HFF-Myc (cell line): ENCODE measurements at regions not wholly inside any gene's neighbourhood (a gene's known extent, or its start where the extent isn't known, plus 50 kb on each side); places are given as distances from the start of the nearest gene placed in this dataset.
"Not testable (repeated sequence)": the region's sequence is repeated elsewhere in the genome, so short reads cannot be mapped to it uniquely, and the experiment has no call there.

Experiments used
- DNase-seq: peaks from one replicate; pipeline ENCODE4 v3.0.0-alpha.2; 2011; ENCODE audit warnings: low read depth; ENCODE audit errors: extremely low read depth
- H3K4me3 ChIP-seq: replicated peaks from 2 replicates; pipeline ENCODE4 v1.5.1; 2011; ENCODE audit warnings: low read depth, mild to moderate bottlenecking, control low read depth, low read length
- CTCF ChIP-seq: IDR thresholded peaks from 2 replicates; pipeline ENCODE4 v1.5.1; 2012; ENCODE audit warnings: mild to moderate bottlenecking, low read depth, low read length, control low read depth; ENCODE audit errors: missing control alignments

DNA sequence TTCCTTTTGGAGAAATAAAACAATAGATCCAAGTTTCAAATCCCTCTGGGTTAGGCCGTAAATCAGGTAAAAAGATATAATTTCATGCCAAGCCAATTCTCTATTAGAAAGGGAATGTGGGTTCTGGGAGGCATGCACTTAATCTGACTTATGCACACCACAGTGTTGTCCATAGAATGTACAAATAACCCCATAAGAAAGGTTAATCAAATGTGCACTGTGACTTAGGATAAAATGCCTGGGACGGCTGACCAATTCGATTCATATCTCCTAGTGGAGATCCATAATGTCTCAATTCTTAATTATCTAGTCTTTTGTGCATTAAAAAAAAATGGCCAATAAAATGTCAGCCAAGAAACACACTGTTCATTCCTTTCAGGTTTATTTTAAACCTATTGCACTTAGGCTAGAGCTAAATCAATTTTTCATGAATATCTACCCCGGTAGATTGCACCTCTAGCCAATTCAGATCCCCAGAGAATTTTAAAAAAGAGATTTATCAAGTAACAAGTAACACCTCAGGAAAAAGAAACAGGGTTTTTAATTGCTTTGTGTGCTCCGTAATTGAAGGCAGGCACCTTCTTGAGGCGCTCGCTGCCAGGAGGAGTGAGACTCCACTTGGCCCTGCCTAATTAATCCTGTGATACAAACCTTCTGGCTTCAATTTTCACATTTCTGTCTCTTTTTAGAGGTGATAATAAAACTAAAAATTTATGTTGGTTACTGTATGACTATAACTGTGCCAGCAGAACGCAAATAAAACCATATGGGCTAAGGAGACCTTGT is 265.1 kb downstream of the ETV1 start:
- no peak for TF ChIP-seq CTCF
- no peak for DNase-seq
- no peak overlapping the region for H3K4me3 ChIP-seq

DNA sequence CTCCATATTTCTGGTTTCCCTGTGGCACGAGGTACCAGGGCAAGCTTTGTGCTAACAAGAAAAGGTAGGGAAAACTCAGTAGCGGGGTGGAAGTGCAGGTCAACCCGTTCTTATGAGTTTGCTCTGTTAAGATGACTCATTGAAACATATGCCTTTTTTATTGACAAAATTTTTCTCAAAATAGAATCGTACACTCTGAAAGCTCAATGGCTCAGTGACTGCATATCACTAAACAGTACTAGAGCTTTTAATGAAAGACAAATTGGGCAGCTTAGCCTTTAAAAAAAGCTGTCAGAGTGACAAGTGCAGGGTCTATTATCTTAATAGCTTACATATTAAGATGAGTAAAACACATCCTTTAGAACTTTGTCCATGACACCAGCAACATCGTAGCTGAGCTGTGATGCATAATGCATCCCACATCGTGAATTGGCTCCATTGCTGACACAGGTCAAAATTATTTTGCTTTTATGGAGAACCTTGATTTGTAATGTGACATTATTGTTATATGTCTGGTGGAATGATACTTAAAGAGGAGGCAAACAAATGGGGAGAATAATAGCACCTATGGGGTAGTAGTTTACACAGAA is 264.4 kb downstream of the ETV1 start:
- no peak for DNase-seq
- no peak for TF ChIP-seq CTCF
- H3K4me3 ChIP-seq, result no peak overlapping the region

DNA sequence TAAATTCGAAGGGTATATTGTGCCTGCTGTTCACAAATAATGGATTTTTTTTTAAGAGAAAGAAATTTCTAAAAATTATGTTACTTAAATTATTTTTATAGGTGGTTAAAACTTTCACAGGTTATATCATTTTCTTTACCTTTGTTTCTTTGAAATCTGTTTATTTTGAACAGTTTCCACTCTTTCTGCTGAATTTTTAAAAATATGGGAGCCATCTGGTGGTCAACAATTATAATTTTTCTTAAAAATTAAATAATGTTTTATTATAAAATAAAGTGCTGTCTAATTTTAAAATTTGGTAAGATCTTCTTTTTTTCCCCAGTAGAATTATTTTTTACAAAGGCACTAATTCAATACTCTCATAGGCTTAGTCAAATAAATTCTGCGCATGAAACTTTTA is 263.9 kb downstream of the ETV1 start:
- no peak for DNase-seq
- no peak for TF ChIP-seq CTCF
- H3K4me3 ChIP-seq, result no peak overlapping the region

DNA sequence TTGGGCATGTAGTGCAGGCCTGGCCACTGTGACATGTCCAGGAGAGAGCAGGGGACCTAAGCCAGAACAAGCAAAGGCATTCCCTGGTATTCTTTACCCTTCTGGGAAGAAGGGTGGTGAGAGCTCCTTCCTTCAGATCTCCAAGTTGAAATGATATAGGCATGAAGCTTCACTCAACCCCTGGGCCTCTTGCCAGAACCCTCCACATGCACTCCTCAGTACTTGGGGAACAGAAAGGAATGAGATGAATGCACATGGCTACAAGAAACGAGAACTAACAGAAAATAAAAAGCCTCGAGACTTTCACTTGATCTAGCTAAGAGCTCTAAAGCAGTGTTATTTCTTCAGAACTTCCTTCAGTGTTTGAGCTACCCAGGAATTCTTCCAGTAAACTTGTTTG is 262.2 kb downstream of the ETV1 start:
- no peak overlapping the region for H3K4me3 ChIP-seq
- TF ChIP-seq CTCF, result no peak
- DNase-seq, result no peak

DNA sequence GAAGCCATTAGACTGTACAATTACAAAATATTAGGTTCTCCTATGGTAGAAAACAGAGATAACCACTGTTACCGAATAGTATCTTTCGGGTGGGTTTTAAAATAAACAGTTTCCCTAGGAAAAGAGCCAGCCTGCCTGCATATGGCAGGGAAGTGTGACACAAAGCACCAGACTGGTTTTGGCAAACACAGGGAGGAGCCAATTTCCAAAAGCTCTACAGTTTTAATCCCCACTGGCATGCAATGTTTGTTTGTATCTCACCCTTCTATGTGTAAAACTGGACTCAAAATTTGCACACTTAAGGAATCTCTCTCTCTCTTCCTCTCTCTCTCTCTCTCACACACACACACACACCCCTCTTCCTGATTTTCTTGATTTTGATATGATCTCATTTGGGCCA is 261.7 kb downstream of the ETV1 start:
- no peak for TF ChIP-seq CTCF
- no peak overlapping the region for H3K4me3 ChIP-seq
- no peak for DNase-seq

GRCh38 chr7:13728430-13728829 is 261.0 kb downstream of the ETV1 start:
- H3K4me3 ChIP-seq, DNase-seq: not testable (repeated sequence)

- DNase-seq, result no peak
- no peak for TF ChIP-seq CTCF
- H3K4me3 ChIP-seq, result no peak overlapping the region
Observed at GRCh38 chr7:13731643-13732042, 257.8 kb downstream of the ETV1 start.
